A549 (cell line): ENCODE measurements at regions not wholly inside any gene's neighbourhood (a gene's known extent, or its start where the extent isn't known, plus 50 kb on each side); places are given as distances from the start of the nearest gene placed in this dataset.

Experiments
- CEBPB ChIP-seq, 2 experiments: fragments of >200 bp in 1 of 2; sonication (Bioruptor Twin) in 1 of 2; formaldehyde crosslinking in 1 of 2; IDR thresholded peaks; 2 replicates each; pipeline ENCODE4 v1.6.1; 2012 to 2016
- CHD2 ChIP-seq: fragments of 150-350 bp; IDR thresholded peaks from 2 replicates; pipeline ENCODE4 v1.6.1; 2014; ENCODE audit warnings: low read length; ENCODE audit not compliant: partially characterized antibody
- CTCF ChIP-seq: fragments of >200 bp; sonication (Bioruptor Twin); formaldehyde crosslinking; IDR thresholded peaks from 3 replicates; pipeline ENCODE4 v1.5.1; 2016
- EP300 ChIP-seq, 2 experiments: fragments of >200 bp; sonication (Bioruptor Twin); formaldehyde crosslinking; IDR thresholded peaks; 2 replicates in 1 of 2; 3 replicates in 1 of 2; pipeline ENCODE4 v1.6.1; 2016 to 2017
- POLR2A ChIP-seq: IDR thresholded peaks from 2 replicates; pipeline ENCODE4 v1.6.1; 2012; ENCODE audit warnings: mild to moderate bottlenecking, low read length
- RAD21 ChIP-seq, 2 experiments: fragments of >200 bp in 1 of 2; sonication (Bioruptor Twin) in 1 of 2; formaldehyde crosslinking in 1 of 2; IDR thresholded peaks in 1 of 2; conservative IDR thresholded peaks in 1 of 2; 2 replicates in 1 of 2; 3 replicates in 1 of 2; pipeline ENCODE4 v1.6.1; 2012 to 2018; ENCODE audit warnings: inconsistent platforms in 1 of 2
- REST ChIP-seq: fragments of 200-600 bp; sonication (generic); IDR thresholded peaks from 2 replicates; pipeline ENCODE4 v1.6.1; 2016; ENCODE audit warnings: antibody characterized with exemption, mild to moderate bottlenecking, moderate library complexity
- RFX5 ChIP-seq: fragments of 450-650 bp; IDR thresholded peaks from 2 replicates; pipeline ENCODE4 v1.7.1; 2014; ENCODE audit warnings: antibody characterized with exemption, mild to moderate bottlenecking, moderate library complexity
- USF2 ChIP-seq: fragments of 450-650 bp; IDR thresholded peaks from 2 replicates; pipeline ENCODE4 v1.6.1; 2014; ENCODE audit warnings: antibody characterized with exemption
- TF ChIP-seq, protein P1 (sequence below): fragments of 150-350 bp; IDR thresholded peaks from 2 replicates; pipeline ENCODE4 v1.6.1; 2014; ENCODE audit warnings: low read depth, mild to moderate bottlenecking, low read length
- TF ChIP-seq, protein P2 (sequence below): IDR thresholded peaks from 2 replicates; pipeline ENCODE4 v1.6.1; 2012

DNA sequence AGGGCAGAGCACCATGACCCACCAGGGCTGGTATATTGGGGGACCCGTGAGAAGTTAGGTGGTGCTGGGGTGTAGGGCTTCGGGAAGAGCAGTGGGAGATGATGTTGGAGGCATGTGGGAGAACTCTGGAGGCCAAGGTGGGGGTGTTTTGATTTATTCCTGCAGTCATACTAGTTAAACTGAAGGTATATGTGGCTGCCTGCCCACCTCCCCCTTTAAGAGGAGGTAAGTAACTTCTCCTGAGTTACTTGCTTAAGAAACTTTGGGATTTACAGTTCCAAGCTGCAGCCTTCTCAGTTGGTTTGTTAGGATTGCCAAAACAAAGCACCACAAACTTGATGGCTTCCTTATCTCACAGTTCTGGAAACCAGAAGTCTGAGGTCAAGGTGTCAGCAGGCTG, 73.1 kb upstream of the AGBL1 start:
- TF ChIP-seq, protein P1, sequence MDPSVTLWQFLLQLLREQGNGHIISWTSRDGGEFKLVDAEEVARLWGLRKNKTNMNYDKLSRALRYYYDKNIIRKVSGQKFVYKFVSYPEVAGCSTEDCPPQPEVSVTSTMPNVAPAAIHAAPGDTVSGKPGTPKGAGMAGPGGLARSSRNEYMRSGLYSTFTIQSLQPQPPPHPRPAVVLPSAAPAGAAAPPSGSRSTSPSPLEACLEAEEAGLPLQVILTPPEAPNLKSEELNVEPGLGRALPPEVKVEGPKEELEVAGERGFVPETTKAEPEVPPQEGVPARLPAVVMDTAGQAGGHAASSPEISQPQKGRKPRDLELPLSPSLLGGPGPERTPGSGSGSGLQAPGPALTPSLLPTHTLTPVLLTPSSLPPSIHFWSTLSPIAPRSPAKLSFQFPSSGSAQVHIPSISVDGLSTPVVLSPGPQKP: no peak
- no peak for TF ChIP-seq EP300 (IDR thresholded peaks at IDR 0.05)
- TF ChIP-seq POLR2A: no peak
- no peak for TF ChIP-seq CEBPB (IDR thresholded peaks at IDR 0.05)
- TF ChIP-seq CTCF: no peak
- no peak for TF ChIP-seq REST
- no peak for TF ChIP-seq RFX5
- TF ChIP-seq CHD2: no peak
- no peak for TF ChIP-seq RAD21 (conservative IDR thresholded peaks at IDR 0.05 in 1 of 2, IDR thresholded peaks at IDR 0.05 in 1 of 2)
- TF ChIP-seq USF2: no peak
- TF ChIP-seq, protein P2, sequence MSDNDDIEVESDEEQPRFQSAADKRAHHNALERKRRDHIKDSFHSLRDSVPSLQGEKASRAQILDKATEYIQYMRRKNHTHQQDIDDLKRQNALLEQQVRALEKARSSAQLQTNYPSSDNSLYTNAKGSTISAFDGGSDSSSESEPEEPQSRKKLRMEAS: no peak
